ENCODE measurements at regions not wholly inside any gene's neighbourhood (a gene's known extent, or its start where the extent isn't known, plus 50 kb on each side); places are given as distances from the start of the nearest gene placed in this dataset.

DNA sequence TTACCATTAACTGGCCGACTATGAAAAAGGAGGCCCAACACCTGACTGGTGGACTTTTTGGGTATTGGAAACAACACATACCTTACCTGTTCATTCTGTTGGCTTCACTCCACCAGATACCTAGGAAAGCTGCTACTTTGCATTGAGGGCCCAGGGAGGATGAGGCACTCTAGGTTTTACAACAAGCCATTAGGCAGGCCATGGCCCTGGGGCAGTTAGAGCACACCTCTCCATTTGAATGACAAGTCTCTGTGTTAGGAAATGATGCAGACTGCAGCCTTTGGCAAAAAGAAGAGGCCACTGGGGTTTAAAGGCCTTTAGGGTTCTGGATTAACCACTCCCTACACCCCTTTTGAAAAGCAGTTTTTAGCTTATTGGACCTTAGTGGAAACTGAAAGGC, 144.3 kb downstream of the OR2B2 start:
- TF ChIP-seq, protein P1, sequence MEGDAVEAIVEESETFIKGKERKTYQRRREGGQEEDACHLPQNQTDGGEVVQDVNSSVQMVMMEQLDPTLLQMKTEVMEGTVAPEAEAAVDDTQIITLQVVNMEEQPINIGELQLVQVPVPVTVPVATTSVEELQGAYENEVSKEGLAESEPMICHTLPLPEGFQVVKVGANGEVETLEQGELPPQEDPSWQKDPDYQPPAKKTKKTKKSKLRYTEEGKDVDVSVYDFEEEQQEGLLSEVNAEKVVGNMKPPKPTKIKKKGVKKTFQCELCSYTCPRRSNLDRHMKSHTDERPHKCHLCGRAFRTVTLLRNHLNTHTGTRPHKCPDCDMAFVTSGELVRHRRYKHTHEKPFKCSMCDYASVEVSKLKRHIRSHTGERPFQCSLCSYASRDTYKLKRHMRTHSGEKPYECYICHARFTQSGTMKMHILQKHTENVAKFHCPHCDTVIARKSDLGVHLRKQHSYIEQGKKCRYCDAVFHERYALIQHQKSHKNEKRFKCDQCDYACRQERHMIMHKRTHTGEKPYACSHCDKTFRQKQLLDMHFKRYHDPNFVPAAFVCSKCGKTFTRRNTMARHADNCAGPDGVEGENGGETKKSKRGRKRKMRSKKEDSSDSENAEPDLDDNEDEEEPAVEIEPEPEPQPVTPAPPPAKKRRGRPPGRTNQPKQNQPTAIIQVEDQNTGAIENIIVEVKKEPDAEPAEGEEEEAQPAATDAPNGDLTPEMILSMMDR (IDR thresholded peaks at IDR 0.05; ENCODE audit: extremely low read depth, low read depth, low read length) = no peak
- DNase-seq (ENCODE audit: insufficient read length, low spot score, missing footprints) = no peak
- no peaks in the 10 kb centered on the region for H3K4me1 ChIP-seq (ENCODE audit: insufficient read depth, low read length)
- H2AFZ ChIP-seq (ENCODE audit: low read length) = no peak overlapping the region
- H3K79me2 ChIP-seq (ENCODE audit: insufficient read depth, low read length) = no peaks in the 10 kb centered on the region
- no peak overlapping the region for H3K4me3 ChIP-seq (ENCODE audit: insufficient read depth, low read length)
- H3K27me3 ChIP-seq (ENCODE audit: insufficient read depth, low read length) = peaks cover 16% of the 10 kb centered on the region
- no peak overlapping the region for H3K27ac ChIP-seq (ENCODE audit: low read depth, low read length)
- no peak overlapping the region for H3K4me2 ChIP-seq (ENCODE audit: insufficient read depth, low read length)
- no peaks in the 10 kb centered on the region for H3K36me3 ChIP-seq (ENCODE audit: insufficient read depth, low read length)
- H3K9me3 ChIP-seq (ENCODE audit: low read depth, low read length) = no peaks in the 10 kb centered on the region
- no peaks in the 10 kb centered on the region for H4K20me1 ChIP-seq (ENCODE audit: insufficient read depth, low read length)

DNA sequence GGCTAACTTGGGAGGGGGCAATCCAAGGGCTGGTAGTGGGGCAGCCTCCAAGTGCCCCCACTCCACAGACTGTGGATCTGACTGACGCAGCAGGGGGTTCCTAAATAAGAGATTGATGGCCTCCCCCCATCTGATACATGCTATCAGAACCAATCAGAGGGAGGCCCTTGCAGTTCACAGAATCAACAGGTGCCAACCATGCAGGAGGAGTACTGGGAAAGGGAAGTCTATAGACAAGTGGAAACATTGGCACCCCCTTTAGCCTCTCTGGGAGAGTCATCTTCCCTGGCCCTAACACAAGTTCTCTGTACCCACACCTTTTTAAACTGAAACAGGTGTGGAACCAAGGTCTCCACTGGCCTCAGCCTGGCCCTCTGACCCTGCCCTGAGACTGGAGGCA, 145.8 kb downstream of the OR2B2 start:
- Histone ChIP-seq H3K4me2 (ENCODE audit: insufficient read depth, low read length) (no peak overlapping the region), H3K4me3 (ENCODE audit: insufficient read depth, low read length) (no peak overlapping the region), H3K27ac (ENCODE audit: low read depth, low read length) (no peak overlapping the region), H3K36me3 (ENCODE audit: insufficient read depth, low read length) (no peaks in the 10 kb centered on the region), H3K9me3 (ENCODE audit: low read depth, low read length) (no peaks in the 10 kb centered on the region), H4K20me1 (ENCODE audit: insufficient read depth, low read length) (no peaks in the 10 kb centered on the region), H2AFZ (ENCODE audit: low read length) (no peak overlapping the region), H3K27me3 (ENCODE audit: insufficient read depth, low read length) (peaks cover 11% of the 10 kb centered on the region), H3K4me1 (ENCODE audit: insufficient read depth, low read length) (peaks cover 3% of the 10 kb centered on the region), H3K79me2 (ENCODE audit: insufficient read depth, low read length) (no peaks in the 10 kb centered on the region)
- no peak for DNase-seq (ENCODE audit: insufficient read length, low spot score, missing footprints)
- TF ChIP-seq, protein P1 (IDR thresholded peaks at IDR 0.05; ENCODE audit: extremely low read depth, low read depth, low read length) = no peak

DNA sequence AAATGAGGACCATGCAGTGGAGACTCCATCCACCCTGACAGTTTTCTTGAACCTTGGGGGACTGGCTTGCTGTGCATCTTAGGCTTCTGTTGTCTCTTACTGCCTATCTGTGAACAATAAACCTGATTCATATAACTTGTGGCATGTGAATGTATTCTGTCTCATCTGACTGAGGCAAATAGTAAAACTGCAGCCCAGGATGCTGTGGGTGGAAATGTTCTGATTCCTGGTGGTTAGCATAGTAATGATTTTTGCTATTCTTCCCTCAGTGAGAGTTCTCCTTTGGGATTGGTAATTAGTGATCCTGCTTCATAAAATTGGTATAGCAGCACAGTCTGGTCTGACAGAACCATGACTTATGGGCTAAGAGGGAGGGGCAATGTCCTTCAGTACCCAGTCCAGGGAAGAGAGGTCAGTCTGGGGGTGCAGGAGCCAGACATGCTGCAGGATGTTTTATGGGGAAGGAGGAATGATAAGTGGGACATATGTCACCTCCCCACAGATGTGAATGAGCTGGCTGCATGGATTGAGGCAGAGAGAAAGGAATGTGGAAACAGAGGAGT, 147.1 kb downstream of the OR2B2 start:
- TF ChIP-seq, protein P1 (IDR thresholded peaks at IDR 0.05; ENCODE audit: extremely low read depth, low read depth, low read length) = no peak

DNA sequence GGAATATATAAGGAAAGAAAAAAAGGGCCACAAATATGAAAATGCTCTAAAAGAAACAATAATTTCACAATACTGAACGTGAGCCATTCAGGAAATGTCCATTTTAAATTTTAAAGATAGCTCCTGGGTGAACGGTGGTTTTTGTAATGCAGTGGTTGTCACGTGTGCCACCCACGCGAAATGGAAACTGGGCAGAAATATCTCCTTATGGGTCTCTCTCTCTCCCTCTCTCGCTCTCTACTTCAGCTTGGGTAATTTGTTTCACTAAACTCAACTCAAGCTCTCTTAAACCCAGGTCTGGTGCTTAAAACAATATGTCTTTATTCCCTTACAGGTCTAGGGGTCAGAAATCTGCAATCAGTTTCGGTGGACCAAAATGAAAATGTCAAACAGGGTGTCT, 150.8 kb downstream of the OR2B2 start:
- H3K4me3 ChIP-seq (ENCODE audit: insufficient read depth, low read length) = peak overlapping the region; percentile 44
- peak overlapping the region; percentile 32 for H3K4me2 ChIP-seq (ENCODE audit: insufficient read depth, low read length)
- H3K9me3 ChIP-seq (ENCODE audit: low read depth, low read length) = no peaks in the 10 kb centered on the region
- no peaks in the 10 kb centered on the region for H3K79me2 ChIP-seq (ENCODE audit: insufficient read depth, low read length)
- peak overlapping the region; percentile 78 for H2AFZ ChIP-seq (ENCODE audit: low read length)
- H3K27ac ChIP-seq (ENCODE audit: low read depth, low read length) = peak overlapping the region; percentile 18
- H3K27me3 ChIP-seq (ENCODE audit: insufficient read depth, low read length) = no peaks in the 10 kb centered on the region
- H3K4me1 ChIP-seq (ENCODE audit: insufficient read depth, low read length) = peaks cover 12% of the 10 kb centered on the region
- DNase-seq (ENCODE audit: insufficient read length, low spot score, missing footprints) = peak; percentile 69
- no peaks in the 10 kb centered on the region for H4K20me1 ChIP-seq (ENCODE audit: insufficient read depth, low read length)
- H3K36me3 ChIP-seq (ENCODE audit: insufficient read depth, low read length) = no peaks in the 10 kb centered on the region
- TF ChIP-seq, protein P1 (IDR thresholded peaks at IDR 0.05; ENCODE audit: extremely low read depth, low read depth, low read length) = no peak

More for the DNA sequence above, 147.1 kb downstream of the OR2B2 start:
- H3K4me1 ChIP-seq (ENCODE audit: insufficient read depth, low read length) = peaks cover 12% of the 10 kb centered on the region
- no peak overlapping the region for H3K27ac ChIP-seq (ENCODE audit: low read depth, low read length)
- no peaks in the 10 kb centered on the region for H3K36me3 ChIP-seq (ENCODE audit: insufficient read depth, low read length)
- no peak for DNase-seq (ENCODE audit: insufficient read length, low spot score, missing footprints)
- H3K4me3 ChIP-seq (ENCODE audit: insufficient read depth, low read length) = no peak overlapping the region
- no peaks in the 10 kb centered on the region for H4K20me1 ChIP-seq (ENCODE audit: insufficient read depth, low read length)
- H3K4me2 ChIP-seq (ENCODE audit: insufficient read depth, low read length) = no peak overlapping the region
- no peaks in the 10 kb centered on the region for H3K79me2 ChIP-seq (ENCODE audit: insufficient read depth, low read length)
- no peaks in the 10 kb centered on the region for H3K9me3 ChIP-seq (ENCODE audit: low read depth, low read length)
- peak overlapping the region; percentile 9 for H2AFZ ChIP-seq (ENCODE audit: low read length)
- no peaks in the 10 kb centered on the region for H3K27me3 ChIP-seq (ENCODE audit: insufficient read depth, low read length)

Measured in osteoblast (primary cell).